GM18868 (cell line): ENCODE measurements at regions not wholly inside any gene's neighbourhood (a gene's known extent, or its start where the extent isn't known, plus 50 kb on each side); places are given as distances from the start of the nearest gene placed in this dataset.

Experiments
- ATAC-seq: cut with Tn5 transposase; IDR thresholded peaks from one replicate; pipeline ENCODE4 v1.9.1; 2021; ENCODE audit warnings: mild to moderate bottlenecking, moderate library complexity; ENCODE audit not compliant: unreplicated experiment

GRCh38 chr6:40973304-40973703 is 65.7 kb downstream of the UNC5CL start:
- ATAC-seq = no peak

- no peak for ATAC-seq
Measured at GRCh38 chr6:40972814-40973213, 66.2 kb downstream of the UNC5CL start.

- no peak for ATAC-seq
Measured at GRCh38 chr6:40972190-40972589, 66.8 kb downstream of the UNC5CL start.

GRCh38 chr6:40968620-40969164 is 70.3 kb downstream of the UNC5CL start:
- no peak for ATAC-seq

GRCh38 chr6:40966860-40967259 is 72.2 kb downstream of the UNC5CL start:
- ATAC-seq = no peak

- ATAC-seq = no peak
Measured at GRCh38 chr6:40965046-40965445, 74.0 kb downstream of the UNC5CL start.

GRCh38 chr6:40963019-40963418 is 76.0 kb downstream of the UNC5CL start:
- ATAC-seq = no peak

- ATAC-seq = no peak
Measured at GRCh38 chr6:40962241-40962640, 76.8 kb downstream of the UNC5CL start.

- ATAC-seq = no peak
Measured at GRCh38 chr6:40961831-40962230, 77.2 kb downstream of the UNC5CL start.

GRCh38 chr6:40960742-40961430 is 78.1 kb downstream of the UNC5CL start:
- ATAC-seq = no peak

- ATAC-seq = no peak
Measured at GRCh38 chr6:40959781-40960327, 79.2 kb downstream of the UNC5CL start.

- no peak for ATAC-seq
Measured at GRCh38 chr6:40958738-40959137, 80.3 kb downstream of the UNC5CL start.

- no peak for ATAC-seq
Measured at GRCh38 chr6:40957616-40958492, 81.2 kb downstream of the UNC5CL start.

- ATAC-seq = no peak
Measured at GRCh38 chr6:40956936-40957335, 82.1 kb downstream of the UNC5CL start.

- no peak for ATAC-seq
Measured at GRCh38 chr6:40955178-40955545, 83.9 kb downstream of the UNC5CL start.

- ATAC-seq = no peak
Measured at GRCh38 chr6:40954446-40955177, 84.4 kb downstream of the UNC5CL start.

GRCh38 chr6:40953486-40953885 is 85.5 kb downstream of the UNC5CL start:
- no peak for ATAC-seq

GRCh38 chr6:40950986-40951698 is 87.9 kb downstream of the UNC5CL start:
- ATAC-seq = no peak

- no peak for ATAC-seq
Measured at GRCh38 chr6:40948570-40948969, 90.5 kb downstream of the UNC5CL start.

GRCh38 chr6:40947876-40948526 is 91.0 kb downstream of the UNC5CL start:
- ATAC-seq = no peak
